ENCODE measurements at regions not wholly inside any gene's neighbourhood (a gene's known extent, or its start where the extent isn't known, plus 50 kb on each side); places are given as distances from the start of the nearest gene placed in this dataset.

DNA sequence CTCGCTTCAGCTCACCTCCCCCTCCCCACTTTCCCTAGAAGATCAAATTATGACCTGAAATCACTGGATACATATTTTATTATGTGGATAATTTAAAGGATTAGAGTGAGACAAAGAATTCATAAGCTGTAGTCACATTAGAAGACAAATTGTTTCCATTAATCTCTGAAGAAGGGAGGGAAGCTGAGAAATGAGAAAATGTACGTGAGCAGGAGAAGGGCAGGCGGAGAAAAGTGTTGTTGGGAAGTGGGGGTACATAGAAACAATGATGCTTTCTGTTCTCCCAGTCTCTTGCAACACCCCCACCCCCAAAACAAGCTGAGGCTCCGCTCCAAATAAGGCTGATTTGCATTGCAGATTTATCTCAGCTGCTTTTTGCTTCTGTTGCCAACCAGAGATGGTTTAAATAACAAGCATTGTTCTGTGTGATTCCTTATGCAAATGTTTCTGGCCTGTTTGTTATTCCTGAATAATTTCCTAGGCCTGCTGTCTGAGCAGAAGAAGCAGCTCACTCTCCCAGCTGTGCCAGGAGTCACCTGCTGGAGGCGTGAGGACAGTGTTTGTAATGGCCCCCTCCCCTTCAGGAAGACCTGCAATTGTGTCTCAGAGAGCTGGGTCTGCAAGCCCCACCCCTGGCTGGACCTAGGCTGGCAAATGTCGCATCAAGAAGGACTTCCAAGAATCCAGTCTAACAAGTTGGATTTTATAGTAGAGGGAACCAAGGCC is 121.8 kb upstream of the TNR start:
- Mint-ChIP-seq H3K27ac (no peak overlapping the region), H3K4me3 (no peak overlapping the region)

DNA sequence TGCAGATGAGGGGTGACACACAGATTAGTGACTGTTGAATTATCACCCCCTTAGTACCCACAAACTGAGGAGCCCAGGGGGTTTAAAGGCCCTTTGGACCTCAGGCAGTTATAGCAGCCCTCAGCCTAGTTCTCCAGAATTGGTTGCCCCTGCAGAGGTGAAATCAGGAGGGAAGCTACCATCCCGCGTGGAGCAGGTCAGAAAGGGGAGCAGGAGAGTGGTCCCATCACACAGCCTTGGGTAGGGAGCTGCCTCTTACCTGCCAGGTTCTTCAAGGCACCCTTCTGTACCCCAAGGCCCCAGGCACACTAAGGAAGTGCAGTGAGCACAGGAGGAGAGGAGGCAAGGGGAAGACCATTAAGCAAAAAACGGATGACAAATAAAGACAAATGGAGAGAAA is 121.2 kb upstream of the TNR start:
- Mint-ChIP-seq H3K4me1 (peaks cover 20% of the 10 kb centered on the region), H3K27ac (no peak overlapping the region), H3K36me3 (ENCODE audit: low read depth) (no peaks in the 10 kb centered on the region), H3K9me3 (no peaks in the 10 kb centered on the region), H3K4me3 (no peak overlapping the region), H3K27me3 (ENCODE audit: low read depth, poor library complexity) (peaks cover 12% of the 10 kb centered on the region)
- TF ChIP-seq, protein P1, sequence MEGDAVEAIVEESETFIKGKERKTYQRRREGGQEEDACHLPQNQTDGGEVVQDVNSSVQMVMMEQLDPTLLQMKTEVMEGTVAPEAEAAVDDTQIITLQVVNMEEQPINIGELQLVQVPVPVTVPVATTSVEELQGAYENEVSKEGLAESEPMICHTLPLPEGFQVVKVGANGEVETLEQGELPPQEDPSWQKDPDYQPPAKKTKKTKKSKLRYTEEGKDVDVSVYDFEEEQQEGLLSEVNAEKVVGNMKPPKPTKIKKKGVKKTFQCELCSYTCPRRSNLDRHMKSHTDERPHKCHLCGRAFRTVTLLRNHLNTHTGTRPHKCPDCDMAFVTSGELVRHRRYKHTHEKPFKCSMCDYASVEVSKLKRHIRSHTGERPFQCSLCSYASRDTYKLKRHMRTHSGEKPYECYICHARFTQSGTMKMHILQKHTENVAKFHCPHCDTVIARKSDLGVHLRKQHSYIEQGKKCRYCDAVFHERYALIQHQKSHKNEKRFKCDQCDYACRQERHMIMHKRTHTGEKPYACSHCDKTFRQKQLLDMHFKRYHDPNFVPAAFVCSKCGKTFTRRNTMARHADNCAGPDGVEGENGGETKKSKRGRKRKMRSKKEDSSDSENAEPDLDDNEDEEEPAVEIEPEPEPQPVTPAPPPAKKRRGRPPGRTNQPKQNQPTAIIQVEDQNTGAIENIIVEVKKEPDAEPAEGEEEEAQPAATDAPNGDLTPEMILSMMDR (IDR thresholded peaks at IDR 0.05) = no peak
- DNase-seq = no peak

More for the DNA sequence above, 121.8 kb upstream of the TNR start:
- TF ChIP-seq, protein P1 (IDR thresholded peaks at IDR 0.05) = no peak
- Mint-ChIP-seq H3K27me3 (ENCODE audit: low read depth, poor library complexity) (peaks cover 12% of the 10 kb centered on the region), H3K4me1 (peaks cover 20% of the 10 kb centered on the region), H3K9me3 (no peaks in the 10 kb centered on the region), H3K36me3 (ENCODE audit: low read depth) (no peaks in the 10 kb centered on the region)
- no peak for DNase-seq

GRCh38 chr1:175864183-175864582 is 120.8 kb upstream of the TNR start:
- H3K36me3 Mint-ChIP-seq (ENCODE audit: low read depth) = no peaks in the 10 kb centered on the region
- no peaks in the 10 kb centered on the region for H3K9me3 Mint-ChIP-seq
- peaks cover 12% of the 10 kb centered on the region for H3K27me3 Mint-ChIP-seq (ENCODE audit: low read depth, poor library complexity)
- H3K27ac Mint-ChIP-seq = no peak overlapping the region
- H3K4me3 Mint-ChIP-seq = no peak overlapping the region
- DNase-seq = no peak
- TF ChIP-seq, protein P1 (IDR thresholded peaks at IDR 0.05) = no peak
- peaks cover 20% of the 10 kb centered on the region for H3K4me1 Mint-ChIP-seq

DNA sequence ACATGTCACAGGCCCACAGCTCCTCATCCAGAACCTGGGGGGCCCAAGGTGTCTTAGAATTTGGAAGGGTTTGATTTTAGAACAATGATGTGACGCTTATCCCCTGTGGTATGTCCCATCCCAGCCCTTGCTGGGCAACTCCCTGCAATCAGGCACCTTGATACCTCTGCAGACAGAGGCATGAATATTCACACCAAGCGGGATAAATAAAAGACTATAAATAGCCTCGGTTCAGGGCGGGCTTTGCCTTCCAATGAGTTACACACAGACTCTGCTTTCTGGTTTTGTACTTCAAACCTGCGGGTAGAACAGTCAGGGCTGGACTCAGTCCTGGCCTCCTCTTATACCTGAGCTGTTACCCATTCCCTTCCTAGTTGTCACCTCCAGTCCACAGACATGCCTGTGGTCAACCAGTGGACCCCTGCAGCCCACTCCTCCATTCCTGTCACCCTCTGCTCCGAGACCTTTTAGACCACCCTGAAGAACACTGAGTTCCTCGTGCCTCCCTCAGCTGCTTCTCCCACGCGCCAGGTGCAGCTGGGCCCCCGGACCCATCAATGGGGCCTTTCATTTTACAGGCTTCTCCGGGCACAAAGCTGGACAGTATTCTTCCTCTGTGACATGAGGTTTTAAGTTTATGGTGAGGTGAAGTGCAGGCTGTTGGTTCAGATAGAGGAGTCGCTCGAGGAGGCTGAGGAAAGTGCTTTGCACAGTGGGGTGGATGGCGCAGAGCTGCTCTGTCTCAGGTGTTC is 120.1 kb upstream of the TNR start:
- no peaks in the 10 kb centered on the region for H3K36me3 Mint-ChIP-seq (ENCODE audit: low read depth)

DNA sequence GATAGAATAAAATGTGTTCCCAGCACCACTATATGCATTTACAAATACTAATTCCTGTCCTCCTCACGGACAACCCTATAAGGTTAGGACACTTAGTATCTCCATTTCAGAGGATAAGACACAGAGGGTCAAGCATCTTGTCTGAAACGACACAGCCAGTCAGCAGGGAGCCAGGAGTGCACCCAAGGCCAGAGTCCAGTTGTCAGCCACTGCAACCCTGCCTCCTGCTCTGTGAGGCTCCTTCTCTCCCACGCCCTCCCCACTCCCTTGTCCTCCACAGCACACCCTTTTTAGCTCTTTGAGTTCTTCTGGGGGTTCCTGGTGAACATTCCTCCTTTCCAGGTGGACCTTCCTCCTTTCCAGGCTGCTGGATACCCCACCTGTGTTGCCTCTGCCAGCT is 119.0 kb upstream of the TNR start:
- TF ChIP-seq, protein P1 (IDR thresholded peaks at IDR 0.05) = no peak
- Mint-ChIP-seq H3K4me1 (peaks cover 26% of the 10 kb centered on the region), H3K27me3 (ENCODE audit: low read depth, poor library complexity) (peaks cover 12% of the 10 kb centered on the region), H3K36me3 (ENCODE audit: low read depth) (no peaks in the 10 kb centered on the region), H3K9me3 (no peaks in the 10 kb centered on the region), H3K4me3 (no peak overlapping the region), H3K27ac (no peak overlapping the region)
- no peak for DNase-seq

More for the DNA sequence above, 120.1 kb upstream of the TNR start:
- Mint-ChIP-seq H3K4me3 (no peak overlapping the region), H3K9me3 (no peaks in the 10 kb centered on the region), H3K4me1 (peaks cover 20% of the 10 kb centered on the region), H3K27ac (no peak overlapping the region), H3K27me3 (ENCODE audit: low read depth, poor library complexity) (peaks cover 12% of the 10 kb centered on the region)
- TF ChIP-seq, protein P1 (IDR thresholded peaks at IDR 0.05) = no peak
- no peak for DNase-seq
